ENCODE measurements at regions not wholly inside any gene's neighbourhood (a gene's known extent, or its start where the extent isn't known, plus 50 kb on each side); places are given as distances from the start of the nearest gene placed in this dataset.
"Not testable (repeated sequence)": the region's sequence is repeated elsewhere in the genome, so short reads cannot be mapped to it uniquely, and the experiment has no call there.

GRCh38 chr4:106565727-106566126 is 197.1 kb upstream of the GIMD1 start:
- BruUV-seq (replicated peaks): no TSS peak
- Histone ChIP-seq H3K27ac (ENCODE audit: control insufficient read depth, insufficient read depth) (no peak overlapping the region), H3K36me3 (ENCODE audit: control insufficient read depth in 2 of 2, insufficient read depth in 2 of 2, low read length in 1 of 2) (no peaks in the 10 kb centered on the region), H3K4me3 (no peak overlapping the region), H3K9me3 (replicated peaks; ENCODE audit: control insufficient read depth, insufficient read depth, low read length) (no peaks in the 10 kb centered on the region), H4K20me1 (ENCODE audit: control insufficient read depth, insufficient read depth) (no peaks in the 10 kb centered on the region), H3K9ac (ENCODE audit: control insufficient read depth, insufficient read depth, low read length) (no peak overlapping the region), H2AFZ (ENCODE audit: control insufficient read depth, low read depth, low read length) (no peak overlapping the region), H3K4me2 (ENCODE audit: control insufficient read depth, insufficient read depth) (no peak overlapping the region), H3K4me1 (ENCODE audit: control insufficient read depth, insufficient read depth, low read length) (no peaks in the 10 kb centered on the region), H3K27me3 (replicated peaks in 1 of 2; ENCODE audit: control insufficient read depth in 2 of 2, insufficient read depth in 2 of 2, low read length in 1 of 2) (no peaks in the 10 kb centered on the region), H3K79me2 (ENCODE audit: control insufficient read depth, insufficient read depth, low read length) (no peaks in the 10 kb centered on the region)
- no peak for DNase-seq (ENCODE audit: low read depth, low spot score)
- CTCF ChIA-PET: no interaction called here
- SMC1A ChIA-PET (ENCODE audit: uncharacterized antibody, unreplicated experiment): no interaction called here
- ATAC-seq: no peak
- no peak for FAIRE-seq
- TF ChIP-seq SMARCA5 (IDR thresholded peaks at IDR 0.05) (no peak), SMC3 (IDR thresholded peaks at IDR 0.05; ENCODE audit: borderline replicate concordance, low read length) (no peak), IKZF1 (conservative IDR thresholded peaks at IDR 0.05) (no peak), ZNF384 (IDR thresholded peaks at IDR 0.05; ENCODE audit: borderline replicate concordance, low read depth, low read length) (no peak), RCOR1 (conservative IDR thresholded peaks at IDR 0.05; ENCODE audit: low read depth, low read length) (no peak), CBX5 (IDR thresholded peaks at IDR 0.05; ENCODE audit: low read depth) (no peak), SREBF2 (IDR thresholded peaks at IDR 0.05; ENCODE audit: low read length) (no peak), ZSCAN29 (IDR thresholded peaks at IDR 0.05) (no peak), GABPA (IDR thresholded peaks at IDR 0.05; ENCODE audit: low read depth) (no peak), ZNF207 (IDR thresholded peaks at IDR 0.05; ENCODE audit: borderline replicate concordance) (no peak), SUZ12 (IDR thresholded peaks at IDR 0.05; ENCODE audit: unreplicated experiment) (no peak), SUPT20H (IDR thresholded peaks at IDR 0.05; ENCODE audit: borderline replicate concordance, control insufficient read depth, low read depth, low read length) (no peak), WRNIP1 (IDR thresholded peaks at IDR 0.05; ENCODE audit: borderline replicate concordance, low read depth, low read length) (no peak), JUND (IDR thresholded peaks at IDR 0.05; ENCODE audit: low read depth, low read length) (no peak), PML (IDR thresholded peaks at IDR 0.05; ENCODE audit: low read length) (no peak)
- intact Hi-C loops (cut with micrococcal nuclease; ENCODE audit: unreplicated experiment): no loop called here
- POLR2A ChIA-PET: no interaction called here
- in situ Hi-C loops (cut with MboI): no loop called here
- RAD21 ChIA-PET (ENCODE audit: unreplicated experiment): no interaction called here
- whole genome bisulfite sequencing (ENCODE audit: insufficient coverage, insufficient replicate concordance, low lambda C conversion rate, missing lambda C conversion rate): 30% methylated on average over 2 of the region's 2 CpGs

- BruUV-seq (replicated peaks); H3K9me3 ChIP-seq (replicated peaks; ENCODE audit: control insufficient read depth, insufficient read depth, low read length): not testable (repeated sequence)
Measured at GRCh38 chr4:106563637-106564036, 195.1 kb upstream of the GIMD1 start.

More at GRCh38 chr4:106563637-106564036, 195.1 kb upstream of the GIMD1 start:
- H4K20me1 ChIP-seq (ENCODE audit: control insufficient read depth, insufficient read depth); H3K27ac ChIP-seq (ENCODE audit: control insufficient read depth, insufficient read depth); H3K36me3 ChIP-seq (ENCODE audit: control insufficient read depth in 2 of 2, insufficient read depth in 2 of 2, low read length in 1 of 2); H3K79me2 ChIP-seq (ENCODE audit: control insufficient read depth, insufficient read depth, low read length); H3K9ac ChIP-seq (ENCODE audit: control insufficient read depth, insufficient read depth, low read length); FAIRE-seq; H3K4me3 ChIP-seq; H3K4me2 ChIP-seq (ENCODE audit: control insufficient read depth, insufficient read depth); RAD21 ChIA-PET (ENCODE audit: unreplicated experiment); SMC1A ChIA-PET (ENCODE audit: uncharacterized antibody, unreplicated experiment); H3K4me1 ChIP-seq (ENCODE audit: control insufficient read depth, insufficient read depth, low read length); H3K27me3 ChIP-seq (replicated peaks in 1 of 2; ENCODE audit: control insufficient read depth in 2 of 2, insufficient read depth in 2 of 2, low read length in 1 of 2); H2AFZ ChIP-seq (ENCODE audit: control insufficient read depth, low read depth, low read length); DNase-seq (ENCODE audit: low read depth, low spot score); ATAC-seq; in situ Hi-C loops (cut with MboI); POLR2A ChIA-PET; intact Hi-C loops (cut with micrococcal nuclease; ENCODE audit: unreplicated experiment); CTCF ChIA-PET: not testable (repeated sequence)
- 41% methylated on average over 11 of the region's 11 CpGs for WGBS (ENCODE audit: insufficient coverage, insufficient replicate concordance, low lambda C conversion rate, missing lambda C conversion rate)
